WTC11 (cell line): ENCODE measurements at regions not wholly inside any gene's neighbourhood (a gene's known extent, or its start where the extent isn't known, plus 50 kb on each side); places are given as distances from the start of the nearest gene placed in this dataset.

ENCODE experiments used
- CREB1 ChIP-seq: sonication (generic); formaldehyde crosslinking; IDR thresholded peaks from 2 replicates; pipeline ENCODE4 v1.8.0; 2023; ENCODE audit warnings: mild to moderate bottlenecking, missing genetic modification reagents
- CTCF ChIP-seq: fragments of 200-600 bp; IDR thresholded peaks from 2 replicates; pipeline ENCODE4 v1.8.0; 2022; ENCODE audit warnings: antibody characterized with exemption
- E2F5 ChIP-seq: sonication (generic); formaldehyde crosslinking; IDR thresholded peaks from 2 replicates; pipeline ENCODE4 v1.8.1; 2022; ENCODE audit warnings: mild to moderate bottlenecking, moderate library complexity, missing genetic modification reagents
- ESRRA ChIP-seq: sonication (generic); formaldehyde crosslinking; IDR thresholded peaks from 2 replicates; pipeline ENCODE4 v1.8.1; 2022; ENCODE audit warnings: mild to moderate bottlenecking, missing genetic modification reagents, borderline replicate concordance
- ZBTB21 ChIP-seq: sonication (generic); formaldehyde crosslinking; IDR thresholded peaks from 2 replicates; pipeline ENCODE4 v1.8.1; 2023; ENCODE audit warnings: mild to moderate bottlenecking, missing genetic modification reagents, borderline replicate concordance
- ZNF121 ChIP-seq: sonication (generic); formaldehyde crosslinking; IDR thresholded peaks from 2 replicates; pipeline ENCODE4 v1.8.0; 2023; ENCODE audit warnings: missing genetic modification reagents
- ZNF423 ChIP-seq: fragments of 250-450 bp; sonication (Bioruptor Pico); IDR thresholded peaks from 2 replicates; pipeline ENCODE4 v2.1.2; 2022; ENCODE audit warnings: mild to moderate bottlenecking, moderate library complexity
- TF ChIP-seq, protein P1 (sequence below): sonication (generic); formaldehyde crosslinking; IDR thresholded peaks from 2 replicates; pipeline ENCODE4 v1.8.1; 2023; ENCODE audit warnings: mild to moderate bottlenecking, moderate library complexity, missing genetic modification reagents
- TF ChIP-seq, protein P2 (sequence below): sonication (generic); formaldehyde crosslinking; IDR thresholded peaks from 2 replicates; pipeline ENCODE4 v1.8.1; 2023; ENCODE audit warnings: mild to moderate bottlenecking, missing genetic modification reagents, borderline replicate concordance
- TF ChIP-seq, protein P3 (sequence below): sonication (generic); formaldehyde crosslinking; IDR thresholded peaks from 2 replicates; pipeline ENCODE4 v1.8.0; 2022; ENCODE audit warnings: mild to moderate bottlenecking, missing genetic modification reagents
- TF ChIP-seq, protein P4 (sequence below): sonication (generic); formaldehyde crosslinking; conservative IDR thresholded peaks from 2 replicates; pipeline ENCODE4 v1.8.1; 2022; ENCODE audit warnings: mild to moderate bottlenecking, missing genetic modification reagents
- TF ChIP-seq, protein P5 (sequence below): sonication (generic); formaldehyde crosslinking; IDR thresholded peaks from 2 replicates; pipeline ENCODE4 v1.8.0; 2022; ENCODE audit warnings: mild to moderate bottlenecking, missing genetic modification reagents
- TF ChIP-seq, protein P6 (sequence below): sonication (generic); formaldehyde crosslinking; IDR thresholded peaks from 2 replicates; pipeline ENCODE4 v1.8.0; 2022; ENCODE audit warnings: mild to moderate bottlenecking, missing genetic modification reagents

DNA sequence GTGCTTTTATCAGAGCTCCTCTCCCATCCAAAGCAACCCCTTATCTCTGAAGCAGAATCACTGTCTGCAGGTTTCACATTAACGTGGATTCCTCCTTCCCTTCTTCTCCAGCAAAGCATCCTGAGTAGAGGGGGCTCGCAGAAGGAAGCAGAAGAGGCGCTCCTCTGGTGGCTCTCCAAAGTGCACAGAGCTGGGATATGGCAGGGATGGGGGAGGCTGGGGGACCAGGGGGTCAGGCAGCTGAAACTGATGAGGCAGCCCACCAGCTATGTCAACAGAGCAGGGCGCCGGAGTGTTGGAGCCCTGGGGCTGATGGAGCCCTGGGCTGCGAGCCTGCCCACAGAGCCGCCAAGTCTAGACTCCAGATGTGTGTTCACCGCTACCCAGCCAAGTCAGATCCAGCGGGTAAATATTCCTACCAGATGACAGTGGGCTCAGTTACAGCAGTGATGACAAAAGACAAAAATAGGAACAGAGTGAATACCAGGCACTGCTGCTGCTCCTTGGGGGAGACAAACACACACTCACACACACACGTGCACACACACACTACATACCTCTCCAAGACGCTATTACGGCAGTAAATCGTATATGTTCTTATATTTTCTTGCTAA lies 678.3 kb upstream of the ID2 start:
- TF ChIP-seq, protein P1, sequence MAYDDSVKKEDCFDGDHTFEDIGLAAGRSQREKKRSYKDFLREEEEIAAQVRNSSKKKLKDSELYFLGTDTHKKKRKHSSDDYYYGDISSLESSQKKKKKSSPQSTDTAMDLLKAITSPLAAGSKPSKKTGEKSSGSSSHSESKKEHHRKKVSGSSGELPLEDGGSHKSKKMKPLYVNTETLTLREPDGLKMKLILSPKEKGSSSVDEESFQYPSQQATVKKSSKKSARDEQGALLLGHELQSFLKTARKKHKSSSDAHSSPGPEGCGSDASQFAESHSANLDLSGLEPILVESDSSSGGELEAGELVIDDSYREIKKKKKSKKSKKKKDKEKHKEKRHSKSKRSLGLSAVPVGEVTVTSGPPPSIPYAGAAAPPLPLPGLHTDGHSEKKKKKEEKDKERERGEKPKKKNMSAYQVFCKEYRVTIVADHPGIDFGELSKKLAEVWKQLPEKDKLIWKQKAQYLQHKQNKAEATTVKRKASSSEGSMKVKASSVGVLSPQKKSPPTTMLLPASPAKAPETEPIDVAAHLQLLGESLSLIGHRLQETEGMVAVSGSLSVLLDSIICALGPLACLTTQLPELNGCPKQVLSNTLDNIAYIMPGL (CRISPR knock-in tag) = no peak
- no peak for TF ChIP-seq CTCF
- TF ChIP-seq ZNF121 (CRISPR knock-in tag) = no peak
- TF ChIP-seq, protein P2, sequence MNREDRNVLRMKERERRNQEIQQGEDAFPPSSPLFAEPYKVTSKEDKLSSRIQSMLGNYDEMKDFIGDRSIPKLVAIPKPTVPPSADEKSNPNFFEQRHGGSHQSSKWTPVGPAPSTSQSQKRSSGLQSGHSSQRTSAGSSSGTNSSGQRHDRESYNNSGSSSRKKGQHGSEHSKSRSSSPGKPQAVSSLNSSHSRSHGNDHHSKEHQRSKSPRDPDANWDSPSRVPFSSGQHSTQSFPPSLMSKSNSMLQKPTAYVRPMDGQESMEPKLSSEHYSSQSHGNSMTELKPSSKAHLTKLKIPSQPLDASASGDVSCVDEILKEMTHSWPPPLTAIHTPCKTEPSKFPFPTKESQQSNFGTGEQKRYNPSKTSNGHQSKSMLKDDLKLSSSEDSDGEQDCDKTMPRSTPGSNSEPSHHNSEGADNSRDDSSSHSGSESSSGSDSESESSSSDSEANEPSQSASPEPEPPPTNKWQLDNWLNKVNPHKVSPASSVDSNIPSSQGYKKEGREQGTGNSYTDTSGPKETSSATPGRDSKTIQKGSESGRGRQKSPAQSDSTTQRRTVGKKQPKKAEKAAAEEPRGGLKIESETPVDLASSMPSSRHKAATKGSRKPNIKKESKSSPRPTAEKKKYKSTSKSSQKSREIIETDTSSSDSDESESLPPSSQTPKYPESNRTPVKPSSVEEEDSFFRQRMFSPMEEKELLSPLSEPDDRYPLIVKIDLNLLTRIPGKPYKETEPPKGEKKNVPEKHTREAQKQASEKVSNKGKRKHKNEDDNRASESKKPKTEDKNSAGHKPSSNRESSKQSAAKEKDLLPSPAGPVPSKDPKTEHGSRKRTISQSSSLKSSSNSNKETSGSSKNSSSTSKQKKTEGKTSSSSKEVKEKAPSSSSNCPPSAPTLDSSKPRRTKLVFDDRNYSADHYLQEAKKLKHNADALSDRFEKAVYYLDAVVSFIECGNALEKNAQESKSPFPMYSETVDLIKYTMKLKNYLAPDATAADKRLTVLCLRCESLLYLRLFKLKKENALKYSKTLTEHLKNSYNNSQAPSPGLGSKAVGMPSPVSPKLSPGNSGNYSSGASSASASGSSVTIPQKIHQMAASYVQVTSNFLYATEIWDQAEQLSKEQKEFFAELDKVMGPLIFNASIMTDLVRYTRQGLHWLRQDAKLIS (CRISPR knock-in tag) = no peak
- TF ChIP-seq E2F5 = no peak
- TF ChIP-seq, protein P3, sequence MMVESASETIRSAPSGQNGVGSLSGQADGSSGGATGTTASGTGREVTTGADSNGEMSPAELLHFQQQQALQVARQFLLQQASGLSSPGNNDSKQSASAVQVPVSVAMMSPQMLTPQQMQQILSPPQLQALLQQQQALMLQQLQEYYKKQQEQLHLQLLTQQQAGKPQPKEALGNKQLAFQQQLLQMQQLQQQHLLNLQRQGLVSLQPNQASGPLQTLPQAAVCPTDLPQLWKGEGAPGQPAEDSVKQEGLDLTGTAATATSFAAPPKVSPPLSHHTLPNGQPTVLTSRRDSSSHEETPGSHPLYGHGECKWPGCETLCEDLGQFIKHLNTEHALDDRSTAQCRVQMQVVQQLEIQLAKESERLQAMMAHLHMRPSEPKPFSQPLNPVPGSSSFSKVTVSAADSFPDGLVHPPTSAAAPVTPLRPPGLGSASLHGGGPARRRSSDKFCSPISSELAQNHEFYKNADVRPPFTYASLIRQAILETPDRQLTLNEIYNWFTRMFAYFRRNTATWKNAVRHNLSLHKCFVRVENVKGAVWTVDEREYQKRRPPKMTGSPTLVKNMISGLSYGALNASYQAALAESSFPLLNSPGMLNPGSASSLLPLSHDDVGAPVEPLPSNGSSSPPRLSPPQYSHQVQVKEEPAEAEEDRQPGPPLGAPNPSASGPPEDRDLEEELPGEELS = no peak
- TF ChIP-seq, protein P4, sequence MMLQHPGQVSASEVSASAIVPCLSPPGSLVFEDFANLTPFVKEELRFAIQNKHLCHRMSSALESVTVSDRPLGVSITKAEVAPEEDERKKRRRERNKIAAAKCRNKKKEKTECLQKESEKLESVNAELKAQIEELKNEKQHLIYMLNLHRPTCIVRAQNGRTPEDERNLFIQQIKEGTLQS (CRISPR knock-in tag) = no peak
- TF ChIP-seq, protein P5, sequence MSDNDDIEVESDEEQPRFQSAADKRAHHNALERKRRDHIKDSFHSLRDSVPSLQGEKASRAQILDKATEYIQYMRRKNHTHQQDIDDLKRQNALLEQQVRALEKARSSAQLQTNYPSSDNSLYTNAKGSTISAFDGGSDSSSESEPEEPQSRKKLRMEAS (CRISPR knock-in tag) = no peak
- TF ChIP-seq, protein P6, sequence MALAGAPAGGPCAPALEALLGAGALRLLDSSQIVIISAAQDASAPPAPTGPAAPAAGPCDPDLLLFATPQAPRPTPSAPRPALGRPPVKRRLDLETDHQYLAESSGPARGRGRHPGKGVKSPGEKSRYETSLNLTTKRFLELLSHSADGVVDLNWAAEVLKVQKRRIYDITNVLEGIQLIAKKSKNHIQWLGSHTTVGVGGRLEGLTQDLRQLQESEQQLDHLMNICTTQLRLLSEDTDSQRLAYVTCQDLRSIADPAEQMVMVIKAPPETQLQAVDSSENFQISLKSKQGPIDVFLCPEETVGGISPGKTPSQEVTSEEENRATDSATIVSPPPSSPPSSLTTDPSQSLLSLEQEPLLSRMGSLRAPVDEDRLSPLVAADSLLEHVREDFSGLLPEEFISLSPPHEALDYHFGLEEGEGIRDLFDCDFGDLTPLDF (CRISPR knock-in tag) = no peak
- no peak for TF ChIP-seq ESRRA (CRISPR knock-in tag)
- no peak for TF ChIP-seq ZBTB21 (CRISPR knock-in tag)
- TF ChIP-seq CREB1 = no peak
- no peak for TF ChIP-seq ZNF423 (CRISPR knock-in tag)
